AG04450 (cell line): ENCODE measurements at regions not wholly inside any gene's neighbourhood (a gene's known extent, or its start where the extent isn't known, plus 50 kb on each side); places are given as distances from the start of the nearest gene placed in this dataset.

Source experiments
- CTCF ChIA-PET: fragments of 300-600, 350-600 bp; formaldehyde crosslinking; extraction: SDS; loops from one replicate; lab custom pipeline; 2022; ENCODE audit warnings: antibody characterized with exemption, inconsistent platforms; lab: Charles Lee
- POLR2A ChIA-PET: fragments of 350-600 bp; formaldehyde crosslinking; extraction: SDS; loops from one replicate; lab custom pipeline; 2021; ENCODE audit warnings: antibody characterized with exemption, inconsistent platforms; lab: Yijun Ruan, JAX
- DNase-seq: peaks from one replicate; pipeline ENCODE4 v3.0.0-alpha.2; 2011; ENCODE audit warnings: low read depth, low spot score
- H3K27ac ChIP-seq: one replicate; pipeline ENCODE4 v1.5.1; 2012; ENCODE audit warnings: low read depth, low read length, control low read depth
- H3K27me3 ChIP-seq: one replicate; pipeline ENCODE4 v1.6.0; 2012; ENCODE audit warnings: low read length; ENCODE audit not compliant: control insufficient read depth, insufficient read depth
- H3K4me3 ChIP-seq: 2 replicates; pipeline ENCODE4 v1.5.1; 2011; ENCODE audit warnings: mild to moderate bottlenecking, low read depth, low read length, control low read depth
- H3K9me3 ChIP-seq: 2 replicates; pipeline ENCODE4 v1.5.1; 2012; ENCODE audit warnings: low read length; ENCODE audit not compliant: control insufficient read depth, insufficient read depth
- TF ChIP-seq, protein P1 (sequence below): IDR thresholded peaks from 2 replicates; pipeline ENCODE4 v1.5.1; 2011; ENCODE audit warnings: low read depth, low read length, control low read depth, inconsistent platforms

DNA sequence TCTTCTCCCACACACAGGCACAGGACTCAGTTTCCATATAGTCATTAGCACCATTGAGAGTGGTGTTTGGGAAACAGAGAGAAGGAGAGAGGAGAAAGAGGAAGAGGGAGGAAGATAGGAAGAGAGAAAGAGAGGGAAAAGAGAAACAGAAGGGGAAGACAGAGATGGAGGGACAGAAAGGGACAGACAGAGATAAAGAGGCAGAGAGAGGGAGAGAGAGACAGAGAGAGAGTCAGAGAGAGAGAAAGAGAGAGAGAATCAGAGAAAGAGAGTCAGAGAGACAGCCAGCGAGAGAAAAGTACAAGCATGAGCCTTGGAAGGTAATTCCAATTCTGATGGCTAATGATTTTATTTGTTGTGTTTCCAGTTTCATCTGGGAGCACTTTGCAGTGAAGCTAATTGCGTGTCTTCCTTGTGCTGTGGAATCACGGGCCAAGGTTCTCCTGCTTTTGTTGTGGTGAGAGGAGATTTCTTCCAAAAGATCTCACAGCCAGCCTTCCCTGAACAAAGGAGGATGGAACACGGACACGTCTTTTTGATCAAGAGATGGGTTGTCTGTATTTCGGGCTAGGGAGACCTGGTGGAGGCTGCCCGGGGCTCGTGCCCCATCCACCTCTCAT lies 153.6 kb upstream of the TWIST2 start:
- no peak overlapping the region for H3K4me3 ChIP-seq
- peaks cover 15% of the 10 kb centered on the region for H3K27me3 ChIP-seq
- ChIA-PET POLR2A (no interaction called here), CTCF (no interaction called here)
- H3K9me3 ChIP-seq = no peaks in the 10 kb centered on the region; the same call in 1 of the 2 replicates
- DNase-seq = no peak
- TF ChIP-seq, protein P1, sequence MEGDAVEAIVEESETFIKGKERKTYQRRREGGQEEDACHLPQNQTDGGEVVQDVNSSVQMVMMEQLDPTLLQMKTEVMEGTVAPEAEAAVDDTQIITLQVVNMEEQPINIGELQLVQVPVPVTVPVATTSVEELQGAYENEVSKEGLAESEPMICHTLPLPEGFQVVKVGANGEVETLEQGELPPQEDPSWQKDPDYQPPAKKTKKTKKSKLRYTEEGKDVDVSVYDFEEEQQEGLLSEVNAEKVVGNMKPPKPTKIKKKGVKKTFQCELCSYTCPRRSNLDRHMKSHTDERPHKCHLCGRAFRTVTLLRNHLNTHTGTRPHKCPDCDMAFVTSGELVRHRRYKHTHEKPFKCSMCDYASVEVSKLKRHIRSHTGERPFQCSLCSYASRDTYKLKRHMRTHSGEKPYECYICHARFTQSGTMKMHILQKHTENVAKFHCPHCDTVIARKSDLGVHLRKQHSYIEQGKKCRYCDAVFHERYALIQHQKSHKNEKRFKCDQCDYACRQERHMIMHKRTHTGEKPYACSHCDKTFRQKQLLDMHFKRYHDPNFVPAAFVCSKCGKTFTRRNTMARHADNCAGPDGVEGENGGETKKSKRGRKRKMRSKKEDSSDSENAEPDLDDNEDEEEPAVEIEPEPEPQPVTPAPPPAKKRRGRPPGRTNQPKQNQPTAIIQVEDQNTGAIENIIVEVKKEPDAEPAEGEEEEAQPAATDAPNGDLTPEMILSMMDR = no peak
- H3K27ac ChIP-seq = no peak overlapping the region

DNA sequence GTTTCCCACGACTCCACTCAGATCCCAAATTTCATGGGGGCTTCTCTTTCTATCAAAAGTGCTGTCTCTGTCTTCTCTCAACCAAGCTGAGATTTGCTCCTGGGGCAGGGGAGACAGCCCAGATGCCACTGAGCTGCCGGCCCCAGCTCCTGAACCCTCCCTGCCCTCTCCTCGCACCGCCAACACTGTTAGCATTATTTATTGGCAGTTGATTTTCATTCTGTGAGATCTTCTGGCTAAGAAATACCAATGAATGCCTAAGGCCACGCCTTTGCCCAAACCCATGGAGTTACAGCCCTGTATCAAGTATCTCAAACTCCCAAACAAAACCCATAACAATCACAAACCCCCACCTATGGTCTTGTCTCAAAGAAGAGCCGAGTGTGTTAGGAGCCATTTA lies 153.0 kb upstream of the TWIST2 start:
- H3K4me3 ChIP-seq = no peak overlapping the region
- ChIA-PET POLR2A (no interaction called here), CTCF (no interaction called here)
- H3K9me3 ChIP-seq = no peaks in the 10 kb centered on the region; the same call in 1 of the 2 replicates
- peaks cover 12% of the 10 kb centered on the region for H3K27me3 ChIP-seq
- H3K27ac ChIP-seq = no peak overlapping the region
- TF ChIP-seq, protein P1 = no peak
- no peak for DNase-seq

DNA sequence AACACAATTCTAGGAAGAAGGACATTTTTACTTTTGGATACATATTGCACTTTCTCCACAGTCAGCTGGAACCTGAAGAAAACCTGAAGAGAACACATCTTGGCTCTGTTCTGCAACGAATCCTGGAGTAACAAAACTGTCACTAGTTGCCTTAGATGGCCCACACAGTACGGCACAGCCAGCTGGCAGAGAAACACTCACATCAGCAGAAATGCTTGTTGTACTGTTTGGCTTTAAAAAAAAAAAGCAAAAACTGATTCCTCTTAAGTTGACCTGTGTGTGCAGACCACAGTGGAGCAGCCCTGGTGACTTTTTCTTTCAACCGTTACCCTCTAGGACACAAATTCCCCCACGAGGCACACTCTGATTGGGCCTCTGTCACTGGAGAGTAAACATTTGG lies 152.3 kb upstream of the TWIST2 start:
- CTCF ChIA-PET = interaction anchor here (1.6 kb wide), 1 partner anchor 89 kb away, joined by 5 read pairs; no protein-coding TSS in a partner anchor
- H3K9me3 ChIP-seq = no peaks in the 10 kb centered on the region; the same call in 1 of the 2 replicates
- TF ChIP-seq, protein P1 = no peak
- POLR2A ChIA-PET = no interaction called here
- no peak overlapping the region for H3K4me3 ChIP-seq
- DNase-seq = no peak
- peaks cover 12% of the 10 kb centered on the region for H3K27me3 ChIP-seq
- no peak overlapping the region for H3K27ac ChIP-seq

DNA sequence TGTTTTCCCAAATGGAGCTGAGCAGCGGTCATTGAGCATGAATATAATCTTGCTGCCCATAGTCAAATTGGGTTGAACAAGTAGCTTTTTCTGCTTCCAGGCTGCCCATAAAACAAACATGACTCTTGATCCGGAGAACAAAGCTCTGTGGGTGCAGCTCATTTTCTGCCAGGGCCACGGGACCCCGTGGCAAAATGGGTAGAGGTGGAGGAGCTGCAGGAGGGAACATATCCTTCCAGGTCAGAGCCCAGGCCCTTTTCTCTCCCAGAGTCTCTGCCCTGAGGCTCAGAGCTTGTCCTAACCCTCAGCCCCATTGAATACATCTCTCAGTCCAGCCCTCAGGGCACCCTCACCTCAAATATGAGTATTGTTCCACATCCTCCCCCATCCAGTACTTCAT lies 151.6 kb upstream of the TWIST2 start:
- CTCF ChIA-PET = interaction anchor here (0.7 to 1.6 kb wide), 2 partner anchors 12 to 88 kb away, joined by 3 to 5 read pairs; no protein-coding TSS in a partner anchor
- TF ChIP-seq, protein P1 = no peak
- no peak overlapping the region for H3K27ac ChIP-seq
- peaks cover 12% of the 10 kb centered on the region for H3K27me3 ChIP-seq
- POLR2A ChIA-PET = no interaction called here
- H3K4me3 ChIP-seq = no peak overlapping the region
- no peaks in the 10 kb centered on the region; the same call in 1 of the 2 replicates for H3K9me3 ChIP-seq
- DNase-seq = no peak

DNA sequence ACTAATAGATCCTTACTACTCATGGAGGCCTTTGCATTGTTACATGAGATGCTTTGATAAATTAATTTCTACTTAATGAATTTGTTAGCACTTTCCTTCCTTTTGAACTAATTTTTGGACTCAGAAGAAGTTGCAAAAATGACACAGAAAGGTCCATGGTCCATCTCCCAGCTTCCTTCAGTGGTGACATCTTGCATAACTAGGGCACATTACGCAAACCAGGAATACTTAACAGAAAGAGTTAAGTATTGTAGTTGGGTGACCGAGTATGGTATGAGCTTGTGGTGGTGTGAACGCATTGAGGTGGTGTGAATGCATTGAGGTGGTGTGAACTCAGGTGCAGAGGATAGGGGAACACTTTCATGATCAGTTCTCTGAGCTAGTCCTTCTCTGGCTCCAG lies 151.1 kb upstream of the TWIST2 start:
- CTCF ChIA-PET = interaction anchor here (0.7 to 1.6 kb wide), 2 partner anchors 11 to 88 kb away, joined by 3 to 5 read pairs; no protein-coding TSS in a partner anchor
- POLR2A ChIA-PET = no interaction called here
- no peak for DNase-seq
- Histone ChIP-seq H3K27ac (no peak overlapping the region), H3K4me3 (no peak overlapping the region), H3K27me3 (peaks cover 12% of the 10 kb centered on the region), H3K9me3 (no peaks in the 10 kb centered on the region; the same call in 1 of the 2 replicates)
- TF ChIP-seq, protein P1 = no peak
